Fibroblast of skin of scalp (primary cell): ENCODE measurements at regions not wholly inside any gene's neighbourhood (a gene's known extent, or its start where the extent isn't known, plus 50 kb on each side); places are given as distances from the start of the nearest gene placed in this dataset.
A peak's percentile ranks its signal among the peaks of the same experiment; 100 is the strongest.
"Not testable (repeated sequence)": the region's sequence is repeated elsewhere in the genome, so short reads cannot be mapped to it uniquely, and the experiment has no call there.

Experiments used
- DNase-seq: peaks from one replicate; pipeline ENCODE4 v3.0.0-alpha.2; 2013

GRCh38 chr2:144939590-144939989 is 419.7 kb upstream of the ZEB2 start:
- DNase-seq = no peak

- DNase-seq = peak; percentile 94
These were observed 418.2 kb upstream of the ZEB2 start for GRCh38 chr2:144937910-144938709.

GRCh38 chr2:144937066-144937465 is 417.1 kb upstream of the ZEB2 start:
- no peak for DNase-seq

- peak; percentile 69 for DNase-seq
These were observed 416.5 kb upstream of the ZEB2 start for GRCh38 chr2:144936442-144936841.

- DNase-seq = no peak
These were observed 415.8 kb upstream of the ZEB2 start for GRCh38 chr2:144935736-144936135.

- DNase-seq = no peak
These were observed 415.3 kb upstream of the ZEB2 start for GRCh38 chr2:144935191-144935590.

GRCh38 chr2:144931960-144932359 is 412.0 kb upstream of the ZEB2 start:
- no peak for DNase-seq

- no peak for DNase-seq
These were observed 411.6 kb upstream of the ZEB2 start for GRCh38 chr2:144931480-144931879.

- DNase-seq = no peak
These were observed 407.5 kb upstream of the ZEB2 start for GRCh38 chr2:144927429-144927828.

- no peak for DNase-seq
These were observed 406.0 kb upstream of the ZEB2 start for GRCh38 chr2:144925886-144926285.

- DNase-seq = no peak
These were observed 404.9 kb upstream of the ZEB2 start for GRCh38 chr2:144924827-144925226.

GRCh38 chr2:144922519-144922918 is 402.6 kb upstream of the ZEB2 start:
- DNase-seq = no peak

GRCh38 chr2:144920755-144921530 is 401.0 kb upstream of the ZEB2 start:
- DNase-seq = no peak

GRCh38 chr2:144914622-144915318 is 394.9 kb upstream of the ZEB2 start:
- peak; percentile 81 for DNase-seq

- no peak for DNase-seq
These were observed 394.2 kb upstream of the ZEB2 start for GRCh38 chr2:144914113-144914512.

GRCh38 chr2:144912206-144912605 is 392.3 kb upstream of the ZEB2 start:
- peak; percentile 45 for DNase-seq

- DNase-seq = no peak
These were observed 386.0 kb upstream of the ZEB2 start for GRCh38 chr2:144905956-144906355.

GRCh38 chr2:144904612-144905011 is 384.7 kb upstream of the ZEB2 start:
- no peak for DNase-seq

GRCh38 chr2:144903045-144903444 is 383.1 kb upstream of the ZEB2 start:
- not testable (repeated sequence) for DNase-seq

GRCh38 chr2:144901386-144901785 is 381.5 kb upstream of the ZEB2 start:
- DNase-seq = not testable (repeated sequence)

GRCh38 chr2:144896341-144896740 is 376.4 kb upstream of the ZEB2 start:
- DNase-seq = no peak

- peak; percentile 47 for DNase-seq
These were observed 375.0 kb upstream of the ZEB2 start for GRCh38 chr2:144894612-144895599.
